Neural progenitor cell (in vitro differentiated cells): ENCODE measurements at regions not wholly inside any gene's neighbourhood (a gene's known extent, or its start where the extent isn't known, plus 50 kb on each side); places are given as distances from the start of the nearest gene placed in this dataset.

ENCODE experiments used
- DNase-seq: peaks from one replicate; pipeline ENCODE4 v3.0.0-alpha.2; 2016; ENCODE audit warnings: low spot score
- H2AFZ ChIP-seq: fragments of 200-600 bp; sonication (generic); replicated peaks from 2 replicates; pipeline ENCODE4 v1.6.1; 2016; ENCODE audit warnings: antibody characterized with exemption
- H3F3A ChIP-seq: fragments of 200-600 bp; sonication (generic); 2 replicates; pipeline ENCODE4 v1.6.1; 2016; ENCODE audit warnings: antibody characterized with exemption, low read depth
- H3K27ac ChIP-seq: fragments of 200-600 bp; sonication (generic); 2 replicates; pipeline ENCODE4 v1.5.1; 2016; ENCODE audit warnings: mild to moderate bottlenecking
- H3K27me3 ChIP-seq: fragments of 200-600 bp; sonication (generic); 2 replicates; pipeline ENCODE4 v1.6.1; 2016; ENCODE audit warnings: mild to moderate bottlenecking, moderate library complexity
- H3K36me3 ChIP-seq: fragments of 200-600 bp; sonication (generic); 2 replicates; pipeline ENCODE4 v1.5.1; 2016
- H3K4me1 ChIP-seq: fragments of 200-600 bp; sonication (generic); 2 replicates; pipeline ENCODE4 v1.6.1; 2016; ENCODE audit warnings: mixed run types
- H3K4me2 ChIP-seq: fragments of 200-600 bp; sonication (generic); 2 replicates; pipeline ENCODE4 v1.6.1; 2016
- H3K4me3 ChIP-seq: fragments of 200-600 bp; sonication (generic); 2 replicates; pipeline ENCODE4 v1.5.1; 2016
- H3K79me2 ChIP-seq: fragments of 200-600 bp; sonication (generic); 2 replicates; pipeline ENCODE4 v1.6.1; 2016; ENCODE audit warnings: low read depth
- H3K9ac ChIP-seq: fragments of 200-600 bp; sonication (generic); 2 replicates; pipeline ENCODE4 v1.6.1; 2016
- H3K9me3 ChIP-seq: fragments of 200-600 bp; sonication (generic); 2 replicates; pipeline ENCODE4 v1.5.1; 2016; ENCODE audit warnings: low read depth
- H4K20me1 ChIP-seq: fragments of 200-600 bp; sonication (generic); 2 replicates; pipeline ENCODE4 v1.6.1; 2016; ENCODE audit warnings: low read depth
- H3K27ac Mint-ChIP-seq: 3 replicates; pipeline ENCODE4 v1.8.0; 2021; ENCODE audit warnings: mixed read lengths
- H3K27me3 Mint-ChIP-seq: 2 replicates; pipeline ENCODE4 v1.8.0; 2022; ENCODE audit warnings: low read depth, mild to moderate bottlenecking, inconsistent platforms, moderate library complexity, mixed read lengths; ENCODE audit not compliant: insufficient read depth
- H3K36me3 Mint-ChIP-seq: 3 replicates; pipeline ENCODE4 v1.8.0; 2021; ENCODE audit warnings: mixed read lengths
- H3K4me1 Mint-ChIP-seq: 3 replicates; pipeline ENCODE4 v1.8.0; 2021; ENCODE audit warnings: mixed read lengths
- H3K4me3 Mint-ChIP-seq: 3 replicates; pipeline ENCODE4 v1.8.0; 2021; ENCODE audit warnings: mild to moderate bottlenecking, moderate library complexity, mixed read lengths
- H3K9me3 Mint-ChIP-seq: 3 replicates; pipeline ENCODE4 v1.8.0; 2020; ENCODE audit warnings: mixed read lengths
- CTCF ChIP-seq: fragments of 200-600 bp; sonication (generic); IDR thresholded peaks from 2 replicates; pipeline ENCODE4 v1.5.1; 2017; ENCODE audit warnings: antibody characterized with exemption, mild to moderate bottlenecking
- EZH2 ChIP-seq: fragments of 200-600 bp; sonication (generic); IDR thresholded peaks from 2 replicates; pipeline ENCODE4 v1.6.1; 2017; ENCODE audit warnings: antibody characterized with exemption, mild to moderate bottlenecking, moderate library complexity
- EZH2phosphoT487 ChIP-seq: fragments of 200-600 bp; sonication (generic); IDR thresholded peaks from 2 replicates; pipeline ENCODE4 v1.6.1; 2017; ENCODE audit warnings: antibody characterized with exemption

GRCh38 chr6:44629636-44630035, 242.1 kb downstream of the CDC5L start:
- Histone ChIP-seq H3F3A (no peaks in the 10 kb centered on the region), H3K4me2 (no peak overlapping the region), H3K4me3 (no peak overlapping the region), H2AFZ (peak overlapping the region; percentile 96), H3K27ac (no peak overlapping the region), H3K79me2 (no peaks in the 10 kb centered on the region), H3K27me3 (no peaks in the 10 kb centered on the region), H3K4me1 (peaks cover 15% of the 10 kb centered on the region), H3K9me3 (no peaks in the 10 kb centered on the region), H3K36me3 (no peaks in the 10 kb centered on the region), H3K9ac (no peak overlapping the region), H4K20me1 (no peaks in the 10 kb centered on the region)
- Mint-ChIP-seq H3K9me3 (no peaks in the 10 kb centered on the region), H3K4me3 (no peak overlapping the region), H3K4me1 (peaks cover 43% of the 10 kb centered on the region), H3K27me3 (peaks cover 2% of the 10 kb centered on the region), H3K27ac (no peak overlapping the region), H3K36me3 (no peaks in the 10 kb centered on the region)
- no peak for DNase-seq
- TF ChIP-seq CTCF: no peak
- no peak for TF ChIP-seq EZH2phosphoT487
- no peak for TF ChIP-seq EZH2

- Histone ChIP-seq H3K4me3 (no peak overlapping the region), H4K20me1 (no peaks in the 10 kb centered on the region), H3K79me2 (no peaks in the 10 kb centered on the region), H3K9ac (no peak overlapping the region), H3K9me3 (no peaks in the 10 kb centered on the region), H3K27me3 (no peaks in the 10 kb centered on the region), H3K27ac (no peak overlapping the region), H3K4me2 (no peak overlapping the region), H3K36me3 (no peaks in the 10 kb centered on the region), H3F3A (no peaks in the 10 kb centered on the region), H3K4me1 (peaks cover 8% of the 10 kb centered on the region), H2AFZ (peak overlapping the region; percentile 96)
- Mint-ChIP-seq H3K9me3 (no peaks in the 10 kb centered on the region), H3K36me3 (no peaks in the 10 kb centered on the region), H3K4me3 (no peak overlapping the region), H3K4me1 (peaks cover 35% of the 10 kb centered on the region), H3K27me3 (peaks cover 2% of the 10 kb centered on the region), H3K27ac (peak overlapping the region; percentile 33)
- peak; percentile 86 for DNase-seq
- TF ChIP-seq EZH2phosphoT487 (no peak), CTCF (peak; percentile 78)
Observed at GRCh38 chr6:44630125-44631028, 242.9 kb downstream of the CDC5L start.

- no peak overlapping the region for H3K4me2 ChIP-seq
- Mint-ChIP-seq H3K27me3 (peaks cover 2% of the 10 kb centered on the region), H3K27ac (no peak overlapping the region), H3K4me3 (no peak overlapping the region), H3K4me1 (peaks cover 23% of the 10 kb centered on the region), H3K36me3 (no peaks in the 10 kb centered on the region), H3K9me3 (peaks cover 3% of the 10 kb centered on the region)
- H3K4me1 ChIP-seq: peaks cover 6% of the 10 kb centered on the region
- H3F3A ChIP-seq: no peaks in the 10 kb centered on the region
- H3K27me3 ChIP-seq: no peaks in the 10 kb centered on the region
- no peak overlapping the region for H3K9ac ChIP-seq
- no peak for TF ChIP-seq EZH2
- no peak for TF ChIP-seq EZH2phosphoT487
- no peak for TF ChIP-seq CTCF
- H3K36me3 ChIP-seq: no peaks in the 10 kb centered on the region
- no peak overlapping the region for H3K4me3 ChIP-seq
- no peak for DNase-seq
- no peaks in the 10 kb centered on the region for H4K20me1 ChIP-seq
- H2AFZ ChIP-seq: no peak overlapping the region
- no peaks in the 10 kb centered on the region for H3K9me3 ChIP-seq
- no peak overlapping the region for H3K27ac ChIP-seq
- no peaks in the 10 kb centered on the region for H3K79me2 ChIP-seq
Observed at GRCh38 chr6:44631968-44632367, 244.5 kb downstream of the CDC5L start.
